Liver (tissue), 8 donors: ENCODE measurements at regions not wholly inside any gene's neighbourhood (a gene's known extent, or its start where the extent isn't known, plus 50 kb on each side); places are given as distances from the start of the nearest gene placed in this dataset.
"Not testable (repeated sequence)": the region's sequence is repeated elsewhere in the genome, so short reads cannot be mapped to it uniquely, and the experiment has no call there.

Experiments used
- DNase-seq: peaks from one replicate; pipeline ENCODE4 v3.0.0-alpha.2; 2017; ENCODE audit warnings: low spot score
- H3K27ac ChIP-seq, 2 donors: one replicate each; pipeline ENCODE4 v1.7.0; 2013; ENCODE audit warnings: inconsistent platforms in 2 of 2, low read length in 2 of 2, control low read depth in 1 of 2, low read depth in 1 of 2, mild to moderate bottlenecking in 1 of 2
- H3K27me3 ChIP-seq, 4 donors: one replicate each; pipeline versions ENCODE4 v1.6.1 to v1.7.0; 2013; ENCODE audit warnings: low read length in 3 of 4, inconsistent platforms in 1 of 4, mild to moderate bottlenecking in 1 of 4, moderate library complexity in 1 of 4; ENCODE audit not compliant: control insufficient read depth in 4 of 4, insufficient read depth in 4 of 4
- H3K36me3 ChIP-seq, 4 donors: one replicate each; pipeline versions ENCODE4 v1.6.1 to v1.7.0; 2013; ENCODE audit warnings: low read length in 3 of 4, mild to moderate bottlenecking in 3 of 4, low read depth in 1 of 4, moderate library complexity in 1 of 4; ENCODE audit not compliant: control insufficient read depth in 4 of 4, insufficient read depth in 3 of 4
- H3K4me1 ChIP-seq, 4 donors: one replicate each; pipeline versions ENCODE4 v1.6.1 to v1.7.0; 2013; ENCODE audit warnings: low read length in 3 of 4, mild to moderate bottlenecking in 3 of 4, moderate library complexity in 1 of 4; ENCODE audit not compliant: control insufficient read depth in 4 of 4, insufficient read depth in 4 of 4
- H3K4me3 ChIP-seq, 3 donors: one replicate each; pipeline versions ENCODE4 v1.6.1 to v1.7.0; 2013; ENCODE audit warnings: low read length in 3 of 3, control low read depth in 1 of 3, low read depth in 1 of 3, mild to moderate bottlenecking in 1 of 3
- H3K9ac ChIP-seq, 2 donors: one replicate each; pipeline ENCODE4 v1.7.0; 2013; ENCODE audit warnings: low read length in 2 of 2, mild to moderate bottlenecking in 2 of 2, moderate library complexity in 2 of 2, control low read depth in 1 of 2, low read depth in 1 of 2
- H3K9me3 ChIP-seq, 4 donors: one replicate each; pipeline versions ENCODE4 v1.6.1 to v1.7.0; 2013; ENCODE audit warnings: low read length in 3 of 4; ENCODE audit not compliant: control insufficient read depth in 4 of 4
- CTCF ChIP-seq: fragments of 150-350 bp; IDR thresholded peaks from 2 replicates; pipeline ENCODE4 v1.5.1; 2017; ENCODE audit warnings: improper control_type of control experiment, low read depth, low read length; ENCODE audit not compliant: missing input control
- EGR1 ChIP-seq, 2 donors: IDR thresholded peaks; 2 replicates each; pipeline ENCODE4 v1.6.1; 2016 to 2018; ENCODE audit warnings: antibody characterized with exemption in 2 of 2, low read depth in 2 of 2
- REST ChIP-seq: IDR thresholded peaks from 2 replicates; pipeline ENCODE4 v1.6.1; 2016; ENCODE audit warnings: antibody characterized with exemption, mild to moderate bottlenecking
- RXRA ChIP-seq, 2 donors: IDR thresholded peaks; 2 replicates each; pipeline ENCODE4 v1.6.1; 2017 to 2018; ENCODE audit warnings: antibody characterized with exemption in 2 of 2, mild to moderate bottlenecking in 1 of 2
- TAF1 ChIP-seq: conservative IDR thresholded peaks from 2 replicates; pipeline ENCODE4 v1.6.1; 2016; ENCODE audit warnings: antibody characterized with exemption, mild to moderate bottlenecking
- ZBTB33 ChIP-seq: IDR thresholded peaks from 2 replicates; pipeline ENCODE4 v1.6.1; 2016; ENCODE audit warnings: antibody characterized with exemption
- WGBS: extraction: QIAGEN DNeasy Blood & Tissue Kit; methylation state at CpG from one replicate; pipeline ENCODE4 v1.1.7; 2013; 5-methylcytosine and 5-hydroxymethylcytosine counted together
- donor health status: healthy.
- donor health status: healthy.
- donor health status: healthy.
- donor health status: healthy.
- donor health status: healthy.

GRCh38 chr10:3317553-3318479 is 145.2 kb upstream of the PITRM1 start:
- not testable (repeated sequence) for H3K9ac ChIP-seq, H3K4me3 ChIP-seq, H3K9me3 ChIP-seq, DNase-seq, H3K27ac ChIP-seq, H3K36me3 ChIP-seq, H3K4me1 ChIP-seq, H3K27me3 ChIP-seq
- WGBS, result 94% methylated on average over 51 of the region's 61 CpGs

- H3K9me3 ChIP-seq, H3K27me3 ChIP-seq, DNase-seq, H3K4me3 ChIP-seq, H3K9ac ChIP-seq, H3K27ac ChIP-seq, H3K4me1 ChIP-seq, H3K36me3 ChIP-seq: not testable (repeated sequence)
- WGBS, result 66% methylated on average over 5 of the region's 5 CpGs
These were observed 142.0 kb upstream of the PITRM1 start for GRCh38 chr10:3314445-3315085.

- not testable (repeated sequence) for H3K27ac ChIP-seq, DNase-seq, H3K4me3 ChIP-seq, H3K27me3 ChIP-seq, H3K36me3 ChIP-seq, H3K9me3 ChIP-seq, H3K9ac ChIP-seq, H3K4me1 ChIP-seq
- WGBS, result 60% methylated on average over 2 of the region's 2 CpGs
- TF ChIP-seq REST, result peak; percentile 17
These were observed 141.3 kb upstream of the PITRM1 start for GRCh38 chr10:3313784-3314444.

- Histone ChIP-seq H3K4me3 (no peak overlapping the region), H3K36me3 (no peaks in the 10 kb centered on the region), H3K27me3 (no peaks in the 10 kb centered on the region), H3K4me1 (no peaks in the 10 kb centered on the region), H3K9ac (no peak overlapping the region), H3K9me3 (no peaks in the 10 kb centered on the region), H3K27ac (no peak overlapping the region)
- 64% methylated on average over 12 of the region's 12 CpGs for WGBS
- DNase-seq, result no peak
- TF ChIP-seq RXRA (IDR thresholded peaks at IDR 0.05) (no peak), REST (no peak), CTCF (no peak), ZBTB33 (no peak), EGR1 (IDR thresholded peaks at IDR 0.05; ENCODE audit: low read depth in 2 of 2) (no peak), TAF1 (no peak)
These were observed 139.9 kb upstream of the PITRM1 start for GRCh38 chr10:3312403-3312940.
